GM23248 (cell line): ENCODE measurements at regions not wholly inside any gene's neighbourhood (a gene's known extent, or its start where the extent isn't known, plus 50 kb on each side); places are given as distances from the start of the nearest gene placed in this dataset.

Experiments used
- EZH2 ChIP-seq: fragments of 200-600 bp; sonication (generic); IDR thresholded peaks from 2 replicates; pipeline ENCODE4 v1.6.1; 2018; ENCODE audit warnings: antibody characterized with exemption, mild to moderate bottlenecking; ENCODE audit not compliant: insufficient read depth, poor library complexity, severe bottlenecking
- EZH2phosphoT487 ChIP-seq: fragments of 200-600 bp; sonication (generic); IDR thresholded peaks from 2 replicates; pipeline ENCODE4 v1.6.1; 2018; ENCODE audit warnings: antibody characterized with exemption, moderate library complexity, mild to moderate bottlenecking, low read depth; ENCODE audit not compliant: insufficient read depth

DNA sequence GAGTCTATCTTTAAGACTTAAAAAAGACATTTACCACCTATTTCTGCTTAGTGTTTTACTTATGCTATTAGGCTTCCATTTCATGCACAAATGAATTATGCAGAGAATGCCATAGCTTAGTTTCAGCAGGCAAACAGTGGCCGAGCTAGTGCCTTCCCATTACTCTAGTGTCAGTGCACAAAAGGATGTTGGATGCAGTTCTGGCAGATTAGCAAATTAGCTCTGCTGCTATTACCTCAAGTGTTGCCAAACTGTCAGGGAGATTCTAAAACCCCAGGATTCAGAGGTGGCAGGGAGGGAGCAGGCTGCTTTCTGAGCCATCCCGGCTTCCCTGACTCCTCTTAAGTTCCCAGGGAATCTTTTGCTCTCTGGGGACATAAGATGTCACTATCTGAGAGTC is 209.4 kb upstream of the NCAM1 start:
- TF ChIP-seq EZH2 (no peak), EZH2phosphoT487 (no peak)
